PC-9 (cell line): ENCODE measurements at regions not wholly inside any gene's neighbourhood (a gene's known extent, or its start where the extent isn't known, plus 50 kb on each side); places are given as distances from the start of the nearest gene placed in this dataset.

ENCODE experiments used
- BruUV-seq: library from RNA; stranded (reverse); fragments of 400-500 nt; replicated peaks from 2 replicates; lab custom pipeline; 2021; lab: Mats Ljungman, UMichigan
- CTCF ChIA-PET: fragments of 300-600 bp; sonication (Branson Sonifier 250); formaldehyde crosslinking; loops from one replicate; lab custom pipeline; 2022; ENCODE audit warnings: antibody characterized with exemption; lab: Charles Lee
- POLR2A ChIA-PET: fragments of 300-600 bp; sonication (Branson Sonifier 250); formaldehyde crosslinking; loops from one replicate; lab custom pipeline; 2022; ENCODE audit warnings: antibody characterized with exemption; ENCODE audit not compliant: unreplicated experiment; lab: Charles Lee
- DNase-seq, 2 experiments: peaks; one replicate each; pipeline versions ENCODE4 v3.0.0 to v3.0.0-alpha.2; 2015 to 2022; ENCODE audit warnings: mixed read lengths in 1 of 2
- H2AFZ ChIP-seq: fragments of 200-600 bp; sonication (generic); 2 replicates; pipeline ENCODE4 v1.8.1; 2017; ENCODE audit warnings: antibody characterized with exemption
- H3F3A ChIP-seq: fragments of 200-600 bp; sonication (generic); 2 replicates; pipeline ENCODE4 v1.8.1; 2017; ENCODE audit warnings: antibody characterized with exemption, mild to moderate bottlenecking, low read depth; ENCODE audit not compliant: insufficient read depth
- H3K27ac ChIP-seq: fragments of 200-600 bp; sonication (generic); 2 replicates; pipeline ENCODE4 v1.6.1; 2016; ENCODE audit warnings: mixed run types
- H3K27me3 ChIP-seq: fragments of 200-600 bp; sonication (generic); 2 replicates; pipeline ENCODE4 v1.6.1; 2016; ENCODE audit warnings: low read depth, mixed run types; ENCODE audit not compliant: insufficient read depth
- H3K36me3 ChIP-seq: fragments of 200-600 bp; sonication (generic); 2 replicates; pipeline ENCODE4 v1.6.1; 2016; ENCODE audit warnings: low read depth, mixed run types
- H3K4me1 ChIP-seq: fragments of 200-600 bp; sonication (generic); replicated peaks from 2 replicates; pipeline ENCODE4 v1.6.1; 2016; ENCODE audit warnings: mixed run types; ENCODE audit not compliant: insufficient read depth
- H3K4me2 ChIP-seq: fragments of 200-600 bp; sonication (generic); 2 replicates; pipeline ENCODE4 v1.6.1; 2017; ENCODE audit warnings: mixed run types
- H3K4me3 ChIP-seq: fragments of 200-600 bp; sonication (generic); 2 replicates; pipeline ENCODE4 v1.6.1; 2016; ENCODE audit warnings: mixed run types
- H3K79me2 ChIP-seq: fragments of 200-600 bp; sonication (generic); 2 replicates; pipeline ENCODE4 v1.6.1; 2017; ENCODE audit warnings: low read depth, mixed run types
- H3K9me2 ChIP-seq: fragments of 200-600 bp; sonication (generic); 2 replicates; pipeline ENCODE4 v1.8.1; 2017; ENCODE audit warnings: mild to moderate bottlenecking; ENCODE audit not compliant: insufficient read depth
- H3K9me3 ChIP-seq: fragments of 200-600 bp; sonication (generic); 2 replicates; pipeline ENCODE4 v1.8.1; 2016; ENCODE audit warnings: low read depth; ENCODE audit not compliant: insufficient read depth
- H4K20me1 ChIP-seq: fragments of 200-600 bp; sonication (generic); 2 replicates; pipeline ENCODE4 v1.8.1; 2017; ENCODE audit not compliant: insufficient read depth
- EZH2 ChIP-seq: fragments of 200-600 bp; sonication (generic); IDR thresholded peaks from 2 replicates; pipeline ENCODE4 v1.8.0; 2017; ENCODE audit warnings: antibody characterized with exemption, low read depth
- intact Hi-C: fragments of 100-400 bp; cut with micrococcal nuclease; formaldehyde crosslinking; loops from one replicate; pipeline ENCODE4 v1.10.0; 2022; ENCODE audit not compliant: unreplicated experiment
- TF ChIP-seq, protein P1 (sequence below): fragments of 200-600 bp; sonication (generic); conservative IDR thresholded peaks from 2 replicates; pipeline ENCODE4 v1.6.1; 2017; ENCODE audit warnings: mixed run types, antibody characterized with exemption, mild to moderate bottlenecking, moderate library complexity

DNA sequence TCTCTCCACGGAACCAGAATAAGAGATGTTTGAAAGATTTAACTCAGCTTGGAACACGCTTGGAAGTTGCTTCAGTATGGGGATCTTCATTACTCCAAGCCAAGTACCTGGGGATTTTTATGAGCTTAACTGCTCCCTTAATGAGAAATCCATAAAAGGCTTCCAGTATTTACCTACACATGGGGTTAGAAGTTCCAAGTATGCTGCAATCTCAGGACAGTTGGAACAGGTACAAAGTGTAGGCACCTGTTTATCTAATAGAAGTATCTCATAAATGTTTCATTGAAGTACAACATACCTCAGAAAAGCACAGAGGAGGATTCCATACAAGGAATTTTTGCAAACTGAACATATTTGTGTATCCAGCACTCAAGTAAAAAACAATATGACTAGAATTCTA is 161.6 kb upstream of the PIRT start:
- intact Hi-C loops = no loop called here
- no peak overlapping the region for H3K27ac ChIP-seq
- TF ChIP-seq EZH2 = no peak
- TF ChIP-seq, protein P1, sequence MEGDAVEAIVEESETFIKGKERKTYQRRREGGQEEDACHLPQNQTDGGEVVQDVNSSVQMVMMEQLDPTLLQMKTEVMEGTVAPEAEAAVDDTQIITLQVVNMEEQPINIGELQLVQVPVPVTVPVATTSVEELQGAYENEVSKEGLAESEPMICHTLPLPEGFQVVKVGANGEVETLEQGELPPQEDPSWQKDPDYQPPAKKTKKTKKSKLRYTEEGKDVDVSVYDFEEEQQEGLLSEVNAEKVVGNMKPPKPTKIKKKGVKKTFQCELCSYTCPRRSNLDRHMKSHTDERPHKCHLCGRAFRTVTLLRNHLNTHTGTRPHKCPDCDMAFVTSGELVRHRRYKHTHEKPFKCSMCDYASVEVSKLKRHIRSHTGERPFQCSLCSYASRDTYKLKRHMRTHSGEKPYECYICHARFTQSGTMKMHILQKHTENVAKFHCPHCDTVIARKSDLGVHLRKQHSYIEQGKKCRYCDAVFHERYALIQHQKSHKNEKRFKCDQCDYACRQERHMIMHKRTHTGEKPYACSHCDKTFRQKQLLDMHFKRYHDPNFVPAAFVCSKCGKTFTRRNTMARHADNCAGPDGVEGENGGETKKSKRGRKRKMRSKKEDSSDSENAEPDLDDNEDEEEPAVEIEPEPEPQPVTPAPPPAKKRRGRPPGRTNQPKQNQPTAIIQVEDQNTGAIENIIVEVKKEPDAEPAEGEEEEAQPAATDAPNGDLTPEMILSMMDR = no peak
- H4K20me1 ChIP-seq = no peaks in the 10 kb centered on the region
- CTCF ChIA-PET = no interaction called here
- DNase-seq = no peak
- no peaks in the 10 kb centered on the region for H3K27me3 ChIP-seq
- no peaks in the 10 kb centered on the region for H3K4me1 ChIP-seq
- no peak overlapping the region for H3K4me3 ChIP-seq
- H3K79me2 ChIP-seq = no peaks in the 10 kb centered on the region
- POLR2A ChIA-PET = no interaction called here
- H2AFZ ChIP-seq = no peak overlapping the region
- no peaks in the 10 kb centered on the region for H3K9me3 ChIP-seq
- no peaks in the 10 kb centered on the region for H3K9me2 ChIP-seq
- H3F3A ChIP-seq = no peaks in the 10 kb centered on the region
- H3K36me3 ChIP-seq = no peaks in the 10 kb centered on the region
- BruUV-seq = no TSS peak
- H3K4me2 ChIP-seq = no peak overlapping the region

DNA sequence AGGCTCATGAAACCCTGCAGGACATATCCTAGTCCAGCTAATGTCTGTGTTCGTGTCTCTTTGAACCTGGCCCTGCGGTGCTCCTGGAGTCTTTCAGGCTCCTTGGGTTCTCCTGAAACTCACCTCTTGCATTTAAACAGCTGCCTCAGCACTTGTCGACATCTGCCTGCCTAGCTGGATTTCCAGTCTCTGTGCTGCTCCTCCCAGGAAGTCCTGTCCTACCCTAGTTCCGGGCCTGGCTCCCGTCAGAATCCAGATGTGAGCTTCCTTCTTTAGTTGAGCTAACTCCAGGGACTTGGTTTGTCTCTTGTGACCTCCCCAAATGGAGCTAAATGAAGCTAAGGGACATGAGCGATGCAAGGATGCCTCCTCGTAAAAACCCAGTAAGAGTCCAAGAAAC is 155.2 kb upstream of the PIRT start:
- Histone ChIP-seq H4K20me1 (no peaks in the 10 kb centered on the region), H3K27me3 (no peaks in the 10 kb centered on the region), H3K36me3 (no peaks in the 10 kb centered on the region), H3K4me3 (no peak overlapping the region), H3K27ac (no peak overlapping the region), H2AFZ (no peak overlapping the region), H3K9me3 (no peaks in the 10 kb centered on the region), H3K79me2 (no peaks in the 10 kb centered on the region), H3F3A (no peaks in the 10 kb centered on the region), H3K4me1 (no peaks in the 10 kb centered on the region), H3K4me2 (no peak overlapping the region), H3K9me2 (no peaks in the 10 kb centered on the region)
- TF ChIP-seq EZH2 = no peak
- TF ChIP-seq, protein P1 = no peak
- CTCF ChIA-PET = no interaction called here
- DNase-seq = no peak
- no TSS peak for BruUV-seq
- intact Hi-C loops = no loop called here
- POLR2A ChIA-PET = no interaction called here

DNA sequence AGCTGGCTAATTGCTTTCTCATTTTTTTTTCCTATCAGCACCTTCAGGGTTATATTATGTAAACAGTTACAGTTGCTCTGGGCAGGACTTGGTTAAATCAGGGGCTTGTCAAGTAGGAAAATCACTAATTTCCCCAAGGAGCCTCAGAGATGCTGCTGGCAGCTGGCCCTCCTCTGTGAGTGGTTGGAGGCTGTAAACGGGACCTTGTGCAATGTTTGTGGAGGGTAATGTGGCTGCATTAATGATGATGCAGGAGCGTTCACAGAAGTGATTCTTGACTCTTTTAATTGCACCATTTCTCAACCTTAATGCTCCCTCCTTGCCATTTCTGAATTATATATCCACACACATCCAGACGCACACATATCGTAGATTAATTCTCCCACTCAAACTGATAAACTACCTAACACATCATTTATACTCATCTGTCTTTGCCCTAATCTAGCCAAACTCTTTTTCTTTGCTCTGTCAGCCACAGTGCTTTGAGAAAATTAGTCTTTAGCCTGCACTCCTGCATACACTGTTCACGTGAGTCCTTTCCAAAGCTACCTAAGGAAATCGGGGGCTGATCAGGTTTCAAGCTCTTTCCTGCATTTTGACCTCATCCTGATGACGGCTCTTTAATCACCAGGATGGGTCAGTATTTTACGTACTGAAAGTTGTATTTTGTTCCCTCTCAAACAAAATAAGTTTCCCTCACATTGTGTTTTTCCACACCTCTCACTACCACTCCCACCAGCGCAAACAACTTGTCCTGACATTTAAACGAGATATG is 154.4 kb upstream of the PIRT start:
- no peak for TF ChIP-seq EZH2
- TF ChIP-seq, protein P1 = no peak
- Histone ChIP-seq H3K27me3 (no peaks in the 10 kb centered on the region), H3K79me2 (no peaks in the 10 kb centered on the region), H4K20me1 (no peaks in the 10 kb centered on the region), H3K4me1 (no peaks in the 10 kb centered on the region), H3F3A (no peaks in the 10 kb centered on the region), H3K9me3 (no peaks in the 10 kb centered on the region), H3K36me3 (no peaks in the 10 kb centered on the region), H2AFZ (no peak overlapping the region), H3K27ac (no peak overlapping the region), H3K4me2 (no peak overlapping the region), H3K4me3 (no peak overlapping the region), H3K9me2 (no peaks in the 10 kb centered on the region)
- POLR2A ChIA-PET = no interaction called here
- DNase-seq = no peak
- CTCF ChIA-PET = no interaction called here
- intact Hi-C loops = no loop called here
- BruUV-seq = no TSS peak
